Suprapubic skin (tissue), 4 donors: ENCODE measurements at regions not wholly inside any gene's neighbourhood (a gene's known extent, or its start where the extent isn't known, plus 50 kb on each side); places are given as distances from the start of the nearest gene placed in this dataset.

Experiments used
- DNase-seq, 2 donors: peaks; one replicate each; pipeline ENCODE4 v3.0.0-alpha.2; 2019; ENCODE audit warnings: low spot score in 2 of 2
- H3K27ac ChIP-seq: fragments of 200-600 bp; sonication (generic); one replicate; pipeline ENCODE4 v1.5.1; 2019
- H3K27me3 ChIP-seq: fragments of 200-600 bp; sonication (generic); one replicate; pipeline ENCODE4 v1.5.1; 2019
- H3K36me3 ChIP-seq: fragments of 200-600 bp; sonication (generic); one replicate; pipeline ENCODE4 v1.5.1; 2019
- H3K4me1 ChIP-seq: fragments of 200-600 bp; sonication (generic); one replicate; pipeline ENCODE4 v1.5.1; 2019
- H3K4me3 ChIP-seq: fragments of 200-600 bp; sonication (generic); one replicate; pipeline ENCODE4 v1.5.1; 2019; ENCODE audit warnings: mild to moderate bottlenecking
- H3K9me3 ChIP-seq: fragments of 200-600 bp; sonication (generic); one replicate; pipeline ENCODE4 v1.5.1; 2019
- CTCF ChIP-seq, 2 donors: fragments of 200-600 bp in 1 of 2; fragments of 450-650 bp in 1 of 2; sonication (generic) in 1 of 2; IDR thresholded peaks; one replicate each; pipeline ENCODE4 v1.5.1; 2016 to 2019; ENCODE audit warnings: antibody characterized with exemption in 2 of 2, mild to moderate bottlenecking in 1 of 2, moderate library complexity in 1 of 2
- EP300 ChIP-seq: sonication (generic); formaldehyde crosslinking; IDR thresholded peaks from one replicate; pipeline ENCODE4 v1.6.1; 2017; ENCODE audit warnings: antibody characterized with exemption
- POLR2A ChIP-seq, 2 donors: fragments of 450-650 bp; IDR thresholded peaks; one replicate each; pipeline ENCODE4 v1.6.1; 2017; ENCODE audit warnings: antibody characterized with exemption in 2 of 2, mild to moderate bottlenecking in 2 of 2, moderate library complexity in 2 of 2
- POLR2AphosphoS5 ChIP-seq, 3 donors: sonication (generic); formaldehyde crosslinking; IDR thresholded peaks; one replicate each; pipeline ENCODE4 v1.6.1; 2017; ENCODE audit warnings: antibody characterized with exemption in 3 of 3
- WGBS: methylation state at CpG from one replicate; pipeline ENCODE4 v1.1.5; 2018; 5-methylcytosine and 5-hydroxymethylcytosine counted together

GRCh38 chr2:118589721-118590120 lies 257.7 kb downstream of the EN1 start:
- WGBS = 90% methylated on average over 3 of the region's 3 CpGs
- Histone ChIP-seq H3K4me3 (no peak overlapping the region), H3K36me3 (no peaks in the 10 kb centered on the region), H3K27ac (no peak overlapping the region), H3K4me1 (no peaks in the 10 kb centered on the region), H3K27me3 (peaks cover 3% of the 10 kb centered on the region), H3K9me3 (no peaks in the 10 kb centered on the region)
- DNase-seq = no peak
- TF ChIP-seq EP300 (no peak), CTCF (IDR thresholded peaks at IDR 0.05) (no peak), POLR2A (IDR thresholded peaks at IDR 0.05) (no peak), POLR2AphosphoS5 (IDR thresholded peaks at IDR 0.05) (no peak)

GRCh38 chr2:118588850-118589249 lies 258.6 kb downstream of the EN1 start:
- H3K4me1 ChIP-seq = no peaks in the 10 kb centered on the region
- TF ChIP-seq POLR2A (IDR thresholded peaks at IDR 0.05) (no peak), CTCF (IDR thresholded peaks at IDR 0.05) (no peak), POLR2AphosphoS5 (IDR thresholded peaks at IDR 0.05) (no peak), EP300 (no peak)
- peaks cover 3% of the 10 kb centered on the region for H3K27me3 ChIP-seq
- H3K4me3 ChIP-seq = no peak overlapping the region
- H3K9me3 ChIP-seq = no peaks in the 10 kb centered on the region
- 80% methylated on average over 6 of the region's 6 CpGs for WGBS
- H3K27ac ChIP-seq = no peak overlapping the region
- no peaks in the 10 kb centered on the region for H3K36me3 ChIP-seq
- DNase-seq = no peak

- WGBS = 94% methylated on average over 1 of the region's 1 CpG
- Histone ChIP-seq H3K36me3 (no peaks in the 10 kb centered on the region), H3K4me1 (no peaks in the 10 kb centered on the region), H3K4me3 (no peak overlapping the region), H3K27ac (no peak overlapping the region), H3K27me3 (peaks cover 3% of the 10 kb centered on the region), H3K9me3 (no peaks in the 10 kb centered on the region)
- no peak for TF ChIP-seq POLR2A (IDR thresholded peaks at IDR 0.05)
- no peak for TF ChIP-seq EP300
- TF ChIP-seq POLR2AphosphoS5 (IDR thresholded peaks at IDR 0.05) = no peak
- no peak for TF ChIP-seq CTCF (IDR thresholded peaks at IDR 0.05)
- DNase-seq = no peak
Observed at GRCh38 chr2:118586312-118586711, 261.1 kb downstream of the EN1 start.

GRCh38 chr2:118584877-118585276 lies 262.6 kb downstream of the EN1 start:
- no peaks in the 10 kb centered on the region for H3K36me3 ChIP-seq
- no peak for TF ChIP-seq CTCF (IDR thresholded peaks at IDR 0.05)
- TF ChIP-seq POLR2A (IDR thresholded peaks at IDR 0.05) = no peak
- TF ChIP-seq POLR2AphosphoS5 (IDR thresholded peaks at IDR 0.05) = no peak
- no peak for TF ChIP-seq EP300
- WGBS = 72% methylated on average over 6 of the region's 6 CpGs
- no peak for DNase-seq
- H3K4me1 ChIP-seq = no peaks in the 10 kb centered on the region
- H3K9me3 ChIP-seq = no peaks in the 10 kb centered on the region
- no peak overlapping the region for H3K27ac ChIP-seq
- peaks cover 3% of the 10 kb centered on the region for H3K27me3 ChIP-seq
- no peak overlapping the region for H3K4me3 ChIP-seq

GRCh38 chr2:118584062-118584749 lies 263.2 kb downstream of the EN1 start:
- Histone ChIP-seq H3K4me1 (no peaks in the 10 kb centered on the region), H3K27me3 (peaks cover 3% of the 10 kb centered on the region), H3K27ac (no peak overlapping the region), H3K9me3 (no peaks in the 10 kb centered on the region), H3K36me3 (no peaks in the 10 kb centered on the region), H3K4me3 (no peak overlapping the region)
- TF ChIP-seq POLR2AphosphoS5 (IDR thresholded peaks at IDR 0.05) (no peak), POLR2A (IDR thresholded peaks at IDR 0.05) (no peak), EP300 (no peak), CTCF (IDR thresholded peaks at IDR 0.05) (no peak)
- 80% methylated on average over 4 of the region's 4 CpGs for WGBS
- DNase-seq = no peak
